Middle frontal gyrus (tissue), 1 donor: ENCODE measurements at regions not wholly inside any gene's neighbourhood (a gene's known extent, or its start where the extent isn't known, plus 50 kb on each side); places are given as distances from the start of the nearest gene placed in this dataset.
A peak's percentile ranks its signal among the peaks of the same experiment; 100 is the strongest.
"Not testable (repeated sequence)": the region's sequence is repeated elsewhere in the genome, so short reads cannot be mapped to it uniquely, and the experiment has no call there.

Experiments
- DNase-seq: peaks from one replicate; pipeline ENCODE4 v3.0.0-alpha.2; 2015; ENCODE audit warnings: low spot score; ENCODE audit errors: extremely low spot score

DNA sequence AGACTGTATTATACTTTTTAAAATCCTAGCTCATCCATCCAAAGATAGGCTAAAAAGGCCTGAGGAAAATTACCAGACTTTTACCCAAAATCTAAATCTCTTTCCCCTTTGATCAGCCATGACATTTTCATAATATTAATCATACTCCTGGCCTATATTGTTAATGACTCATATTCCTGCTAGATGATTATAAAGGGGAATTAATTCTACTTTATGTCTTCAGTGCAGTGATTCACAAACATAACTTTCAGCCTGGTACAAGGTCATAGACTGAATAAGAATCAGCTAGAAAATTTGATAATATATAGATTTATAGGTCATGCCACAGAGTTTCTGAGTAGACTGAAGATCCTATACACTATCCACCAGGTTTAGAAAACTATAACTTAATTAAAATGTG lies 1905.4 kb downstream of the C4orf33 start:
- no peak for DNase-seq

DNA sequence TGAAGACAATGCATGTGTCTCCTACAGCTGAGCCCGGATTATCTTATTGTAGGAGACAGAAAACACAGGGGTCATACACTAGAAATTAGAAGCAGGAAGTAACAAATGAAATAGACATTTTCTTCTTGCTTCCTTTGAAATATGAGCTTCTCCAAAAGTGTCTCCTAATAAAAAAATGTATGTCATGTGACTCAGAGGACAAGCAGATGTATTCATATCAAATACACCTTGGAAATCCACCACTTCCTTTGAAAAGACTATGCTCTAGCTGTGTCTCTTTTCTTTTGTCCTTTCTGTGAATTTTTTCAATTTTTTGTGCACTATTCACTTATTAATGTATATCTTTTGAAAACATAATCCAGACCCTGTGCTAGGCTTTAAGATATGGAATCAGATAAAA lies 1906.2 kb downstream of the C4orf33 start:
- no peak for DNase-seq

DNA sequence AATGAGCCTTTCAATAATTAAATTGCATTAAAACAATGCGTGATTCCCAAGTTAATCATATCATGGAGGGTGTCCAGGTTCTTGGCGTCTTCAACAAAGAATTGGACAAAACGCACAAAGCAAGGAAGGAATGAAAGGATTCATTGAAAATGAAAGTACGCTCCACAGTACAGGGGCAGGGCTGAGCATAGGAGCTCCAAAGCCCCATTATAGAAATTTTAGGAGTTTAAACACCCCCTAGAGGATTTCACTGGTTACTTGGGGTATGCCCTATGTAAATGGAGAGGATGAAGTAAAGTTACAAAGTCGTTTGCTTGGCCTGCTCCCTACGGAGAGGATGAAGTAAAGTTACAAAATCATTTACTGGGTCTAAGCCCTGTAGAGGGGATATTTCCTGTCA lies 1910.4 kb downstream of the C4orf33 start:
- no peak for DNase-seq

DNA sequence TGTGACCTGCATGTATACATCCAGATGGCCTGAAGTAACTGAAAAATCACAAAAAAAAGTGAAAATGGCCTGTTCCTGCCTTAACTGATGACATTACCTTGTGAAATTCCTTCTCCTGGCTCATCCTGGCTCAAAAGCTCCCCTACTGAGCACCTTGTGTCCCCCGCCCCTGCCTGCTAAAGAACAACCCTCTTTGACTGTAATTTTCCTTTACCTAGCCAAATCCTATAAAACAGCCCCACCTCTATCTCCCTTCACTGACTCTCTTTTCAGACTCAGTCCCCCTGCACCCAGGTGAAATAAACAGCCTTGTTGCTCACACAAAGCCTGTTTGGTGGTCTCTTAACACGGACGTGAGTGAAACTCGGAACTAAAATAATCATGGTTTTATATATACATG lies 1916.0 kb downstream of the C4orf33 start:
- not testable (repeated sequence) for DNase-seq

DNA sequence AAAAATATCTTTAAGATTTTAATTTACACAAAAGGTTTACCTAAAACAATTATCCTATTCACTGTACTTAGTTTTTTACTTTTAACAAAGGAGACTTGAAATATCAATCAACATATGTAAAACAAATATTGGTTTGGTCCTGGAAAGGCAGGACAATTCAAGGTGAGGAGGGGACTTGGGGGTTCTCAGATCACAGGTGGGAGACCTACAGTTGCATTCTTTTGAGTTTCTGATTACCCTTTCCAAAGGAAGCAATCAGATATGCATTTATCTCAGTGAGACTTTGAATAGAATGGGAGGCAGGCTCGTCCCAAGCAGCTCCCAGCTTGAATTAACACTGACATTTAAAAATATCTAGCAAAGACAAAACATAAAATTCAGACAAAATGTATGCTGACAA lies 1917.3 kb downstream of the C4orf33 start:
- DNase-seq = no peak

DNA sequence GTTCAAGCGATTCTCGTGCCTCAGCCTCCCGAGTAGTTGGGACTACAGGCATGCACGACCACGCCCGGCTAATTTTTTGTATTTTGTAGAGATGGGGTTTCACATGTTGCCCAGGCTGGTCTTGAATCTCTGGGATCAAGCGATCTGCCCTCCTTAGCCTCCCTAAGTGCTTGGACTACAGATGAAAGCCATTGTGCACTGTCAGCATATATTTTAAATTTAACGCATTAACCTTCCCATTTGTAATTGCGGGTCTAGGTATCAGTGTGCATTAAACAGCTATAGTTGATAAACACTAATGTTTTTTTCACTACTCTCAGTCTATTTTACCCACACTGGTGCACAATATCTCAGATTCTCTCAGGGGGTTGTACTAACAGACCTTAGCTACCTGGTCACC lies 1930.8 kb downstream of the C4orf33 start:
- no peak for DNase-seq

DNA sequence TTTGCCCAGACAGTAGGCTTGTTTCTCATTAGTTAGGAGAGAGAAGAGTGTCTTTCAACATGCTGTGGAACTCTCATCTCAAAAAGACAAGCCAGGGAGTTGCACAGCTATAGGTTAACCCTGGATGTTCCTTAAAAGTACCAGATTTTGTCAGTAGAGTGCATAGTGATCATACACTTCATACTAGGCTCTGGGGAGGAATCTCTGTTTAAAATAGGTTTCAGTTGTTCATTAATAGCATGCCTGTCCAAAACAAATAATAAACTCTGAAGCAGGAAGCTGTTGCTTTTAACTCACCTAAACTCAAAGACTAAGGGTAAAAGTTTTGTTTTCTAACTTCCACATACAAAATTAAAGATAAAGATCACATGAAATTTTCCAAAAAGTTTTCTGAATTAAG lies 1948.4 kb downstream of the C4orf33 start:
- DNase-seq = no peak

DNA sequence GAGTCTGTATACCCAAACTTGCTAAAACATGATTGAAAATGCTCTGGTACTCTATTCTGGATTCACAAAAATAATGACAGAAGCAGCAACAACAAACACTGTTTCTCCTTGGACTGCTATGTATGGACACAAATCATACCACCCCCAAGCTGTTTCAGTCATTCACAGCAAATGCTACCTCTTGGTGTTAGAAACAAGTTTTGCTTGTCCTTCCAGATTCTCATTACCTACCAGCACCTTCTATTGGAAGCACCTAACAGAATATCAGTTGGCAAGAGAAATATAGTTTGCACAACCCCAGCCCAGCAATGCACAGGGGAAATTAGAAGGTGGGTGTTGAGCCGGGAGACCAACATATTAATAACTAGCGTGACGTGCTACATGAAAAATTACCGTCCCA lies 1950.9 kb downstream of the C4orf33 start:
- no peak for DNase-seq

DNA sequence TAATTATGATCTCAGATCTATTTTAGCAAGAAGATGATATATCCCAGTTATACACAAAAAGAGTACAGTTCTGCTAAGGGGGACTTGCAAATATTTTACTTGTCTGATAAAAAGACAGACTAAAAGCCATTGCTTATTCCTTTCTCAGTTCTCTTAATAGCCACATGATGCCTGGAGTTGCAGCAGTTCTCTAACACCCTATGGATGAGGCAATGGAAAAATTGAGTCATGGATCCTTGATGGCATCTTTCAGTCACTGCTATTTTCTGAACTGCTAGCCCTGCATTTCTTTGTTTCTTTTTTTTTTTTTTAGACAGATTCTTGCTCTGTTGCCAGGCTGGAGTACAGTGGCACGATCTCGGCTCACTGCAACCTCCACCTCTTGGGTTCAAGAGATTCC lies 1956.7 kb downstream of the C4orf33 start:
- DNase-seq = no peak

DNA sequence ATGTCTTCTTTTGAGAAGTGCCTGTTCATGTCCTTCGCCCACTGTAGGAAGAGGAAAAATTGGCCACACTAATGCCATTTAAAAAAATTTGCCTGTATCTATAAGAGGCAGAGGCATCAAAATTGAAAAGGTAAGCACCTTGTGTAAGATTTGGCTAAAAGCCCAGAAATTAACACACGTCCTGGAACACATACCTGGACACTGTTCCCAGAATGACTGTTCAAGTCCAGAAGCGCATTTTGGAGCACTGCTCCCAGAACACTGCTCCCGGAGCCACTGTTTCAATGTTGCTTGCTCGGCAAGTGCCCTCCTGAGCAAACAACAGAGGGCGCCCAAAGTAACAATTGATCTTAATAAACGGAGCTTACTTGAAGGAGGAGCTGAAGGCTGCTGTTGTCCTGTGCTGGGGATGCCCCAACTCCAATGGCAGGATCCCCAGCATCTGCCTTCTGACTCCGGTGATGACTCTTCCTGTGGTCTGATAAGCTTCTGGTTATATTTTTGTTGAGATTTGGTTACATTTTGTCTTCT lies 1958.6 kb downstream of the C4orf33 start:
- no peak for DNase-seq

DNA sequence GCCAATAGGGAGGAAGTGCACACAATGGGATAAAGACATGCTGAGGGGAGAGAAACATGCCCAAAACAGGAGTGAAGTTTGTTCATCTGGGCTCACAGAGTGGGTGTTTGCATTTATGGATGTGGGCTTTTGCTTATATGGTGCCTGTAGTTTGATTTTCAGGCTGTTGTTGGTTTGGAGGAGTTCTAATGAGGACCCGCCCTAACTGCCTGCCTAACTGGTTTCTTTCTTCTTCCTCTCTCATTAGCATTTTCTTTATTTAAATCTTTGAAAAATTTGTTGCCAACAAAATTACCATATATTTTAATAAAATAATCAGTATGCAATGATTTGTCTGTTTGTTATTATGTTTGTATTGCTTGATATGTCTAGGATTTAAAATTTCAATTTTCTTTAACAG lies 1965.8 kb downstream of the C4orf33 start:
- DNase-seq = no peak

DNA sequence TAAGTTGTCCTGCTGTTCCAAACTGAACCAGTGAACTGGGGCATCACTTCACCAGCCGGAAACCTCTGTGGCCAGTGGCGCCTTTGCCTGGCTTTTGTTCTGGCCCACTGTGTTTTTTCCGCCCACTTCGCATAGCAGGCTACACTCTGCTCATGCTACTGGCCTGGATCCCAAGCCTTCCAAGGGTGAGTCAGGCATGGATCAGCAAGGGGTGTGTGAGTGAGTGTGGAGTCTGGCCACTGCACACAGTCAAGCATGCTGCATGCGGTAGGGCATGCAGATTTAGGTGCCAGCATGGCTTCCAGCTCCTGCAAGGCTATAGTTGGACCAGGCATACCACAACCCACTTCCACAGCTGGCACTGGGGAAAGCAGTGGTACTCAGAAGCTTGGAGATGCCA lies 1967.9 kb downstream of the C4orf33 start:
- no peak for DNase-seq

DNA sequence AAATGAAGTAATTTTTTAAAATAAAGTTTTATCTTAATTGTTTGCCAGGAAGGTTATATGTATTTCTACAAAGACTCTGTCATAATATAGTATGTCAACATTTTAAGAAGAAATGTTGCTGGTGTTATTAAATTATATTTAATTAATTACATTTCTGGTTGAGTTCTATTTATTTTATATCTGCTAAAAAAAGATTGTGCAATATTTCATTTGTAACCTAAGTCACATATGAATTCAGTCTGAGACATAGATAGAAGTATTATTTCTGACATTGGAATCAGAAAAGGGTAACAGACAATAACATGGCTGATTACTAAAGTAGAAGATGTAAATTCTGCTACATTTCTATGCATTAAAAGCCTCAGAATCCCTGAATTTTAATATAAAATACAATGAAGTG lies 1985.1 kb downstream of the C4orf33 start:
- no peak for DNase-seq

DNA sequence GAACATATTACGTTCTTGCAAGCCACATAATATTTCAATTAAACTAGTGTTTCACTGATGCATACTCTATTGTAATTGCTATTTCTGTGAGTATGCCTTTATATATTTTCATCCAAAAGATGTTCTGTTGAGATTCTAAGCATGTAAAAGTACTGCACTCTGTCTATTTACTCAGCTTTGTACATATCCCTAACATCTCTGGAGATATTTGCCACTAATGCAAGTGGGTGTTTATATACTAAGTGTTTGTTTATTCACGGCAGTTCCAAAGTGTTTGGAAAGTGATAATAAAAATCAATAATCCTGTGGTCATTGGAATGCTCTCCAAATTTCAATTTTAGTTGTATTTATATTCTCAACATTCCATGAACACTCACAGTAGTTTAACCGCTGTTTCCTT lies 1989.0 kb downstream of the C4orf33 start:
- DNase-seq = no peak

DNA sequence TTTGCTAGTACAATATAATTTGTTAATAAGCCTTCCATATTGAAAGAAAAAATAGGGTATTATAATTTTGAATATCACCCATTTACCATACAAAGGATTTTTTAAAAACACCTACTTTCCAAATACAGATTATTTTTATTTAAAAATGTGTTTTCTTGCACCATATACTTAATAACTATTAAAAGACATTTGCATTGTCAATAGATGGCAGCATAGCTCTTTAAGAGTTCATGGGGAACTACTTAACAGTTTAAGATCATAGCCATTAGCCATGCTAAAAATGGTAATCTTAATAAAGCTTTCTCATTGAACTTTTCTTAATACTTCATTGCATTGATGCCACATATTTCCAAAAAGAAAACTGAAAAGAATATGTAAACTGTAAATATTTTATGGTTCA lies 1995.9 kb downstream of the C4orf33 start:
- peak; percentile 20 for DNase-seq

DNA sequence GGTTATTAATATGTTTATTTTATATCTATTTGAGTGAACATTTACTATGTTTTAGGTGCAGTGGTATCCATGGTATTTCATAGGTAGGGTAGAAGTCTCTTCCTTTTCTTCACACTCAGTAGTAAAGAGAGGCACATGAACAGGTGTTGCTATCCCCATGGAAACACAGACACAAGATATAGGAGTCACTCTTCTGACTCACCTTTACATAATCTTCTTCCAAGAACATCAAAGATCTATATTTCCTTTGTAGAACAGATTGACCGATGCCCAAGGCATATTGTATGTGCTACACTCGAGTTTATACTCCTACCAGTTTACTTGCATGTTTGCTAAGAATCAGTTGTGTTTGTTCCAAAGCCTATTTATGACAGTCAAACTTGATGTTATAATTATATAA lies 1997.4 kb downstream of the C4orf33 start:
- DNase-seq = no peak

DNA sequence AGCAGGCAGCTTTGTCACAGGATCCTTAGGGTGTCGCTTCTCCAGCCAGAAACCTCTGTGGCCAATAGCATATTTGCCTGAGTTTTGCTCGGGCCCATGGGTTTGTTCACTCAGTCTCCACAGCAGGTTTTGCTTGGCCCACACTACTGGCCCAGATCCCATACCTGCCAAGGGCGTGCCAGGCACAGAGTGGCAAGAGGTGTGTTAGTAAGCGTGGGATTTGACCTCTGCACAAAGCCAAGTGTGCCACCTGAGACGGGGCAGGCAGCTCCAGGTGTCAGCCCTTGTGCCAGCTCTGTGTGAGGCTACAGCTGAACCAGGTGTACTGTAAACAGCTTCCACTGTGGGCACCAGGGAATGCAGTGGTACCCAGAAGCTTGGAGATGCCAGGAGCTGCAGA lies 2003.0 kb downstream of the C4orf33 start:
- DNase-seq = no peak

DNA sequence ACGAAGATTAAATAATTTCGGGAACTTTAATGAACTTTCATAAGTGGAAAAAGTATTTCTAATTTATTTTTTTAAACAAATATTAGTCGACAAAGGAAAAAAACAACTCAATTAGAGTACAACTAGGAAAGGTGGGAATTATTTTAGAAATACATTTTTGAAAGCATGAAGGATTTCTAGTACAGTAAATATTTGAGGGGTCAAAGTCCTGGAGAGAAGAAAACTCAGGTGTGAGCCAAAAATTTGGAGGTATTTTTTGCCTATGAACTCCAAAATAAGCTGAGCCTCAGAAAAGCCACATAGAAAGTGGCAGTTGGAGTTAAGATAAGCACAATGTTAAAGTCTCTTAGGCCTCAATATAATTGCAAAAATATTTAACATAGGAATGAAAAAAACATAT lies 2017.3 kb downstream of the C4orf33 start:
- no peak for DNase-seq

DNA sequence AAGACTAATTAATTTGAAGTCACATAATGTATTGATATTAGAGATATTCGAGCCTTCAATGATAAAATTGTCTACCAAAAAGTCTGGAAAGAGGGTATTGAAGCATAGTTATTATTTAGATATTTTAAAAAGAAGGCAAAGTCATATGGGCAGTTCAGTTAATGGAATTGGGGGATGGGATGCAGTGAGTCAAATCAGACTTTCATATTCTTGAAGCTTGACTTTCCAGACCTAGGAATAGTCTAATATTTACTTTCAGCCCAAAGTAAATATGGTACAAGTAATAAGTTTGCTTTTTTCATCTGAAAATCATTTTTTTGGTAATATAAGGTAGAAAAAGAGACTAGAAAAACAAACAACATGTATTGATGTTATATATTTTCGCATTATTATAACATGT lies 2017.8 kb downstream of the C4orf33 start:
- DNase-seq = no peak

DNA sequence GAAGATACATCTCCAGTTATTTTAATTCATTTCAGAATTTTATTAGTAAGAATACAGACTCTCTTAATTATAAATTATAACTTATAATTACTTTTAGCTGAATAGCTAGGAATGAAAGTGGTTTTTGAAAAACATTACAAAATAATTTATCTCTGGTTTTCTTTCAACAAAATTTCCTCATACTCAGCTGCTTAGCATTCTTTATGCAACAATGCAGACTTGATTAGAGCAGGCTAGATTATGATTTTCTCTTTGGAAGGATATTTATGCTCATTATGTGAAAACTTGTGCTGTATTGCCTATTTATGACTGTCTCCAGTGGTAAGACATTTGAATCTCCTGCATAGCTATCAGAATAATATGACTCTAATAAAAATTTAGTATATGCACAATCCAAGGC lies 2023.7 kb downstream of the C4orf33 start:
- no peak for DNase-seq

DNA sequence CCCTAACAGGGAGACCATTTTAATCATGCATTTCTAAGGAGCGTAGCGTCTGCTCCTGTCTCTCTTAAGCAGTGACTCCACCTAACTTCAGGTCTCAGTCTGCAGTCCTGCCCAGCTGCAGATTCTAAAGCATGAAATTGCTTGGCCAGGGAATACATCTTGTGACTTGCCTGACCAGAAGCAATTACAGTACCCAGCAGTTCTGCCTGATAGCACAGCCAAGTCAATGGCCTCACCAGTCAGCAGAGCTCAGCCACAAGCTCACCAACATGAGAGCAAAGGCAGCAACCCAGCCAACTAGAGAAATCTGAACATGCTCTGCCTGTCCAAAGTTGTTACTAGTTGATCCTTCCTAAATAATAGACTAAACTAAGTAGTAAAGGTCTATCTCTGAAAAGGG lies 2011.9 kb upstream of the PCDH10 start:
- DNase-seq = no peak

DNA sequence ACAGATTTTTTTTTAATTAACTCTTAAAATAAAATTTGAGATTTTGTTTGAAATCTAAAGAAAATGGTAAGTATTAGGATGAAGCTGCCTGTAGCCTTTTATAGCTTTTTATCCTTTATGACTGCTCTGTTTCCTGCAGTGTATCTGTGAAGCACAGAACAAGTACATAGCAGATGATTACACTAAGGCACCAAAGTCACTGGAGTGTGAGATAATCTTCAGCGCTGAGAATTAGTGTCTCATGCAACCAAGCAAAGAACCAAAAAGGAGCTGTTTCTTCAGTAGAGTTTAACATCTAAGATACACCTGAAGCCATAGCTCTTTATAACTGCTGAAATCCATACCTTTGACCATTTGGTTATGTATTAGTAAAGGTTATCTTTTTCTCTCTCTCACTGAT lies 1989.8 kb upstream of the PCDH10 start:
- DNase-seq = no peak

DNA sequence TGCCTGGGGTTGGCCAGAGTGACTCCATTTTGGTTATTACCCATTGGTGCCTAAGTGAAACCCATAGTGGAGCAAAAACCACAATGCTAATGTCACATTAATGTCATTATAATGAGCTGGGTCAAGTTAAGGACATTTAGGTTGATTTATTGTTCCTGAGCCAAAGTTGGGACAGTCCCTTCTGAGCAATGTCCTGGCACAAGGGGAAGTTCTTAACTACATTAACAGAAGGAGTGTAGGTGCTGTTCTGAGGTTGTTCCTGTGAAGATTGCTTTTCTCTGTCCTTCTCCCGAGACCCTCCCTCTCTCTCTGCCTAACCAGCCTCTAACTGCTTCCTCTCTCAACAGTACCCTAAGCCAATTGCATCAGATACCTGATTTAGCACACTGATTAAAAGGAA lies 1956.8 kb upstream of the PCDH10 start:
- DNase-seq = no peak

DNA sequence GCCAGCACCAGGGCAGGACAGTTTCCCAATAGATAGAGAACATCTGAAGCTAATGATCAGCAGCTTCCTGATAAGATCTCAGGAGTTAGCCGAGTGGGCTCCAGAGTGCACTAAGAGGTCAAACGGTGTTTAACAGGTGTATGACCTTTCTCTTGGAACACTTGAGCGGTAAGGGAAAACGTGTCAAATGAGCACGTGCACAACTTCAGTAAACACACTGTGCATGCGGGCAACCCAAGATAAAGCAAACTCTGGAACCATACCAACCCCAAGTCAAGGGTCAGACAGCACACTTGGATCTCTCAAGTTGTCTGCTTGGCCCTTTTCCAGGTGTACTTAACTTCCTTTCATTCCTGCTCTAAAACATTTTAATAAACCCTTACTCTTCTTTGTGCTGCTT lies 1941.5 kb upstream of the PCDH10 start:
- DNase-seq = no peak
